Stimulated activated memory B cell treated with anti-CD40 and anti-IgM and Interleukin-4, amounts not matched to agents 10 μg/mL and 1 μg/mL and 100 μg/mL, for 72 hours (primary cell): ENCODE measurements at regions not wholly inside any gene's neighbourhood (a gene's known extent, or its start where the extent isn't known, plus 50 kb on each side); places are given as distances from the start of the nearest gene placed in this dataset.

Experiments used
- ATAC-seq: fragments of 150-1000 bp; cut with Tn5 transposase; 2 replicates; pipeline ENCODE4 v1.10.0; 2021
- H3K27ac Mint-ChIP-seq: one replicate; pipeline ENCODE4 v1.8.0; 2022; ENCODE audit warnings: mild to moderate bottlenecking, mixed read lengths
- H3K27me3 Mint-ChIP-seq: one replicate; pipeline ENCODE4 v1.8.0; 2022; ENCODE audit warnings: mixed read lengths
- H3K36me3 Mint-ChIP-seq: one replicate; pipeline ENCODE4 v1.8.0; 2022; ENCODE audit warnings: mixed read lengths
- H3K4me1 Mint-ChIP-seq: one replicate; pipeline ENCODE4 v1.8.0; 2022; ENCODE audit warnings: mixed read lengths
- H3K4me3 Mint-ChIP-seq: one replicate; pipeline ENCODE4 v1.8.0; 2022; ENCODE audit warnings: mild to moderate bottlenecking, moderate library complexity, mixed read lengths
- H3K9me3 Mint-ChIP-seq: one replicate; pipeline ENCODE4 v1.8.0; 2022; ENCODE audit warnings: mixed read lengths

DNA sequence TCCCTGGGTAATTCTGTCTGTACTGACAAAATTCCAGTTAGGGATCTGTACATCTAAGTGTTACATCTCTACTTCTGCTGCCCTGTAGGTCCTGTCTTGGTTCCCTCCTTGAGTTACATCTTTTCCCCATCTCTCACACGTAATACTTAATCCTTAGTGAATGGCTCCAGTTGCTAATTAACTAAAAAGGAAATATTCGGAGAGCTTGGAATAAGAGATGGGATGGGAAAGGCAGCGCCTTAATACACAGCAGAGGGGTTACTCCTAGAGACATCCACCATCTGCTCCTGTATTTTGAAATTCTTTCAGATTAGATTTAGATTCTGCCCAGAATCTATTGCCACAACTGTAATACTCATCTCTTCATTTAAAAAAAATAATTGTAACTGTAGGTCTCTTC, 384.0 kb downstream of the SAMD5 start:
- Mint-ChIP-seq H3K27me3 (no peaks in the 10 kb centered on the region), H3K27ac (no peak overlapping the region), H3K4me3 (no peak overlapping the region), H3K9me3 (peaks cover 3% of the 10 kb centered on the region), H3K4me1 (no peaks in the 10 kb centered on the region), H3K36me3 (no peaks in the 10 kb centered on the region)
- no peak for ATAC-seq

DNA sequence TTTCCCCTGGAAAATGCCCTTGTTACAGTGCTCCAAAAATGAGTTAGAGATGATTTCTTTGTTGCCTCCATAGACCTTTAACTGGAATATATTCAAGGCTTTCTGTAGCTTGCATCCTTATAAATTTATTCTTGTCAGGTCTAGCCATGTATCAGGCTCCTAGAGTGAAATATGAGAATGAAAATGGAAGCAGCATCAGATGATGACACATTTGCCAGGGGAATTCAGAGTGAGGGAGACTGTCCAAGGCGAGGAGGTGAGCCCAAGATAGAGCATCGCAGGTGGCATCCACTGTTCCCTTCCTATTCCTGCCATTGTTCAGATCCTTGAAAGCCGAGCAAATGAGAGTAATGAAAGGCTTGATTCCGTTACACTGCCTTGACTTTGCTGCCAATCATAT, 386.8 kb downstream of the SAMD5 start:
- ATAC-seq, result no peak
- no peak overlapping the region for H3K4me3 Mint-ChIP-seq
- no peaks in the 10 kb centered on the region for H3K27me3 Mint-ChIP-seq
- no peaks in the 10 kb centered on the region for H3K4me1 Mint-ChIP-seq
- H3K9me3 Mint-ChIP-seq, result no peaks in the 10 kb centered on the region
- H3K36me3 Mint-ChIP-seq, result no peaks in the 10 kb centered on the region
- H3K27ac Mint-ChIP-seq, result no peak overlapping the region

DNA sequence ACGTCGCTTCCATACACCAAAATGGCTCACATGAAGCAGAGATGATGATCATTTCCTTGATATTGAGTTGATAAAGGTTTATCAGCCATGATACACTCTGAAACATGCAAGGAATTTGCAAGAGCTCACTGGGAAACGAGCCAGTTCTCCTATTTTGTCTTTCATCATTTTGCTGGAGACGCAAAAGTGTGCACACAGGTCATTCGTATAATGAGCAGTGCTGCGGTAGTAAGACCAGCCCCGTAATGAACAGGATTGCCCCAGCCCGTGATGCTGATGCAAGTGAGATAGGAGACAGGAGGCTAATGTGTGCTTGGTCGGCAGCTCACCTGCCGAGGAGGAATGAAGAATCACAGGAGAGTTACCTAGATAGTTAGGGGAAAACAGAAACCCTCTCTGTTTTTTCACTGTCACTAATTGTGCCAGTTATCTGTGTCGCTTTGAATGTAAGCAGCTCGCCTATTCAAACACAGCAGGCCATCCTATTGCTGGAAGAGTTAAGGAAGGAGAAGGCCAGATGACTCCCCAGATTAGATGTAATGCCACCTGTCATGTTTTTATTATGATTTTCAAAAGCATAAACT, 391.8 kb downstream of the SAMD5 start:
- Mint-ChIP-seq H3K27ac (no peak overlapping the region), H3K4me3 (no peak overlapping the region), H3K27me3 (no peaks in the 10 kb centered on the region), H3K9me3 (no peaks in the 10 kb centered on the region), H3K36me3 (no peaks in the 10 kb centered on the region), H3K4me1 (no peaks in the 10 kb centered on the region)
- no peak for ATAC-seq

DNA sequence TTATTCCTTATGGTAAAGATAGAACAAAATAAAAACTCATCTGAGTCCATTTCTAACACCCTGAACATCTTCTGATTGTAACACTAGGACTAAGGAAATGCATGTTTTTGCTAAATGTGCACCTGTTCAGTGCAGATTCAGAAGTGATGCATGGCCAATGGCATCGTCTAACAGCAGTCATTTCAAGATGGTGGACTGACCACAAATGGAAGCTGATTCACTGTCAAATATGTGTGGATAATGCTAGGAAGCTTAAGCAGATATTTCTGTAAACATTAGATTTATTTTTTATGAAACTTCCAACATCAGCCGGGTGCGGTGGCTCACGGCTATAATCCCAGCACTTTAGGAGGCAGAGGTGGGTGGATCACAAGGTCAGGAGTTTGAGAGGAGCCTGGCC, 394.8 kb downstream of the SAMD5 start:
- no peak overlapping the region for H3K27ac Mint-ChIP-seq
- no peaks in the 10 kb centered on the region for H3K9me3 Mint-ChIP-seq
- ATAC-seq, result no peak
- no peak overlapping the region for H3K4me3 Mint-ChIP-seq
- H3K27me3 Mint-ChIP-seq, result no peaks in the 10 kb centered on the region
- no peaks in the 10 kb centered on the region for H3K4me1 Mint-ChIP-seq
- no peaks in the 10 kb centered on the region for H3K36me3 Mint-ChIP-seq

DNA sequence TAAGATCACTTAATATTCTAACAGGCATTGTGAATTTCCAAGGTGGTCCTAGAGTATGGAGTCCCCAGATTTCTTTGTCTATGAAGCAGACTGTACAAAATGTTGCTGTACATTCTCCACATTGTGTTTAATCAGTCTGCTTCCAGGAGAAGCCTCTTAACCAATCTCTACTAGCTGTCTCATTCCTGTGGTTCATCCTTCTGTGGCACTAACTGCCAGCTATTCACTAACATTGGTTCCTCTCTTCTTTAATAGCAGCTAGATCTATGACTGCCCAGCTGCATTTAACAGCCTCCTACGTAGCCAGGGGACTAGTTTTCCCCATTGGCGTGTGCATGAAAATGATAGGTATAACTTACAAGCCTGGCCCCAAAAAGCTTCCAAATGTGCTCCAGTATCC, 395.4 kb downstream of the SAMD5 start:
- Mint-ChIP-seq H3K4me3 (no peak overlapping the region), H3K4me1 (no peaks in the 10 kb centered on the region), H3K27ac (no peak overlapping the region), H3K36me3 (no peaks in the 10 kb centered on the region), H3K9me3 (no peaks in the 10 kb centered on the region), H3K27me3 (no peaks in the 10 kb centered on the region)
- ATAC-seq, result no peak

DNA sequence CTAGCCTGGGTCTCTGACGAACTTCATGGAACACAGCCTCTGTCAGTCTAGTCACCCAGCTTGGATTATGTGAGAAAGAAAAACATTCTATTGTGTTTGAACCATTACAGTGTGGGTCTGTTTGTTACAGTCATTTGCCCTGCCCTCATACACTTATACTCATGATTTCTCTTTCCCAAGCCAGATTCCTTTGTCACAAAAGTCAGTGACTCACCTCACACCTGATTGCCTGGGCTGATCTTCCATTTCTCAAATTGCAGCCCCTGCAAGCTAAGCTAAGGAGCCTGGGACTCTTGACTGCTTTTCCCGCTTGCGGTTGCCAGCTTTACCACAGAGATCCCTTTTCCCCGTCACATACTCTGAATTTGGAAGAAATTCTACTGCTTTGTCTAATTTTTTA, 395.9 kb downstream of the SAMD5 start:
- no peak overlapping the region for H3K27ac Mint-ChIP-seq
- no peak overlapping the region for H3K4me3 Mint-ChIP-seq
- no peaks in the 10 kb centered on the region for H3K9me3 Mint-ChIP-seq
- H3K27me3 Mint-ChIP-seq, result no peaks in the 10 kb centered on the region
- no peaks in the 10 kb centered on the region for H3K36me3 Mint-ChIP-seq
- ATAC-seq, result no peak
- no peaks in the 10 kb centered on the region for H3K4me1 Mint-ChIP-seq

DNA sequence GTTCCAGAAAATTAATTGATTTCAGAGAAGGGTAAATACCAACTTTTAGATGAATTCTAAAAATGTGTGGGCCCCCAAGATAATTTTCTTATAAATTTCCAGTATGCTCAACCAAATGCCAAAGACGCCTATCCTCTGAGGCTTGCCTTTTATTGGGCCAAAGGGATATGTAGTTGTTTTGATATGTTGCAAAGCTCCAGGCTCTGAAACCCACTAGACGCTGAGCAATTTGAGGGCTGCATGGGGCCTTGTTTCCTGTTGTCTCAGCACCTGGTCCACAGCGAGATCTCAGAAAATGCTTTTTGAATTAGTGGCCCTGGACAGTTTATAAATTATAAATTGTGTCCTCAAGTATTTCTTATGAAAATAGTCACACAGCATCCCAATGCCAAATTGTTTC, 397.2 kb downstream of the SAMD5 start:
- H3K9me3 Mint-ChIP-seq, result no peaks in the 10 kb centered on the region
- H3K27ac Mint-ChIP-seq, result no peak overlapping the region
- no peak for ATAC-seq
- no peak overlapping the region for H3K4me3 Mint-ChIP-seq
- H3K27me3 Mint-ChIP-seq, result no peaks in the 10 kb centered on the region
- no peaks in the 10 kb centered on the region for H3K4me1 Mint-ChIP-seq
- no peaks in the 10 kb centered on the region for H3K36me3 Mint-ChIP-seq

DNA sequence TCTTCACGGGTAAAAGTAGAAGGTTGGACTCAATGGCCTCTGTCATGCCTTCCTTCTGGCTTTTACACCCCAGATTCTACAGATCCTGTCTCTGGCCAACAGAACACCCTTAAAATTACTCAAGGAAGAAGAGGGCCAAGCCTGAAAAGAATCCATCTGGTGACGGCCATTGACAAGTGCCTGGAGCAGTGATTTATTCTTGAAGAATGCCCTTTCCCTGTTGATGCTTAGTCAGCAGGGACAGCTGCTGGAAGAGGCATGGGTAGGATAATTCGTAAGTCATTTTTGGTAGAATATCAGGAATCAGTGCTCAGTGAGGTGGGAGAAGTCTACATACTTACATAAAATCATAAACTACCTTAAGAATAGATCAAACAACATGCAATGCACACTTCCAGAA, 397.9 kb downstream of the SAMD5 start:
- H3K27ac Mint-ChIP-seq, result no peak overlapping the region
- H3K9me3 Mint-ChIP-seq, result no peaks in the 10 kb centered on the region
- ATAC-seq, result no peak
- H3K27me3 Mint-ChIP-seq, result no peaks in the 10 kb centered on the region
- H3K4me3 Mint-ChIP-seq, result no peak overlapping the region
- no peaks in the 10 kb centered on the region for H3K4me1 Mint-ChIP-seq
- H3K36me3 Mint-ChIP-seq, result no peaks in the 10 kb centered on the region

DNA sequence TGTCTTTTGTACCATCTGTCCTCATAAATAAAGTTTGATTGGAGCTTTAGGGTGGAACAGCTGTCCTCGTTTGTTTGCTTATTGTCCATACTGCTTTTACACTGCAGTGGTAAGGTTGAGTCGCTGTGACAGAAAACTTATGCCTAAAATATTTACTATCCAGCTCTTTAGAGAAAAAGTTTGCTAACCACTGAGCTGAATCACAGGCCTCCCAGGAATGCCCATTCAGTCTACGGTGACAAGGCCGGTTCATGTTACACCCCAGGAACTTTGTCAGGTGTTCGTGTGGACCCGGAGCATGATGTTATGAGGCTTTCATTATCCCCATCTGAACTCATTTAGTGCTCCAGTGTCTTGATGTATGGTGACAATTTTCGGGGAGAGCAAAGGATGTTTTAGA, 401.1 kb downstream of the SAMD5 start:
- Mint-ChIP-seq H3K27ac (no peak overlapping the region), H3K27me3 (no peaks in the 10 kb centered on the region), H3K36me3 (no peaks in the 10 kb centered on the region), H3K9me3 (no peaks in the 10 kb centered on the region), H3K4me1 (no peaks in the 10 kb centered on the region), H3K4me3 (no peak overlapping the region)
- no peak for ATAC-seq

DNA sequence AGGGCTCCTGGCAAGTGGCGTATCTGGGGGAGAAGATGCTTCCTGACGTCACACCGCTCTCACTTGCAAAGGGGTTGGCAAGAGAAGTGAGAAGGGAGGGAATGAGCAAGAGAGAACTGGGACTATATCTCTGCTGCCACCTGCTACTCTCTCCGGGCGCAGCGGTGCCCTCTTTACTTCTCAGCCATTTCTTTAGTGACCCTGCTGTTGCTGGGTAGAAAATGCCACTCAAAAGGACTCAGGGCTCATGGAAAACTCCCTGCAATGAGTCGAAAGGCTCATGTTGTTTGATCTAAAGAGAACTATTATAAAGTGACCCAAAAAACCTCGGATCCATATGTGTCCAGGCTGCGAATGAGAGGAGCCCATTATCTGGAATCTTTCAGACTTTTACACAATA, 401.8 kb downstream of the SAMD5 start:
- no peaks in the 10 kb centered on the region for H3K36me3 Mint-ChIP-seq
- no peak overlapping the region for H3K27ac Mint-ChIP-seq

DNA sequence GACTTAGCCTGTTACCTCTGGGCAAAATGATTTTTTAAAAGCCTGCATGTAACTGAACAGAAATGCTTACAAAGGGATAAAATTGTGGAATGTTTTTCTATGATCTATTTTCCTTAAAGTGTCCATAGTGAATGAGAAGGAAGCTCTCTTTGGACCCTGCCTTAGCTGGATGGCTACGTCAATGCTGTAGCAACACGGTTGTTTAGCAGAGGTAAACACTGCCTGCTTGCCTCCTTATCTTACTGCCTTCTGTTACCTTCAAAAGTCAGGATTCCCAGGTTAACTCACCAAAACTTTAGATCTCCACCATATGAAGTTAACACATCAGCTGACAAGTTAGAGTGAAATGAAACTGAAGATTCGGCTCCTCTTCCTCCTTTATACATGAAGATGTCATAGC, 402.6 kb downstream of the SAMD5 start:
- H3K4me3 Mint-ChIP-seq, result no peak overlapping the region
- H3K36me3 Mint-ChIP-seq, result no peaks in the 10 kb centered on the region
- no peaks in the 10 kb centered on the region for H3K4me1 Mint-ChIP-seq
- no peaks in the 10 kb centered on the region for H3K27me3 Mint-ChIP-seq
- H3K9me3 Mint-ChIP-seq, result no peaks in the 10 kb centered on the region
- no peak overlapping the region for H3K27ac Mint-ChIP-seq
- ATAC-seq, result no peak

More for the DNA sequence above, 401.8 kb downstream of the SAMD5 start:
- Mint-ChIP-seq H3K9me3 (no peaks in the 10 kb centered on the region), H3K4me3 (no peak overlapping the region), H3K27me3 (no peaks in the 10 kb centered on the region), H3K4me1 (no peaks in the 10 kb centered on the region)
- no peak for ATAC-seq

DNA sequence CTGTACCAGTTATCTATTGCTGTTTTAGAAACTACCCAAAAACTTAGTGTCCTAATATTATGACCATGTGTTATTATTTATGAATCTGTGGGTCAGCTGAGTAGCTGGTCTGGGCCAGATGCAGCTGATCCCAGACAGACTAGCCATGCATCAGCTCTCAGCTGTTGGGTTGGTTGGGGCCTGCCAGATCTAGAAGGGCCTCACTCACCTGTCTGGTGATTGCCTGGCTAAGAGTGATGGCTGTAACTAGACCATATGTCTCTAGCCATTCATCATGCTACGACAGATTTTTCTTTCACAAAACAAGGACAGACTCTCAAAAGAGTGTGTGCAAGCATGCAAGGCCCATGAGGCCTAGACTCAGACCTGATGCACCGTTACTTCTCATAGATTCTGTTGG, 403.2 kb downstream of the SAMD5 start:
- Mint-ChIP-seq H3K27ac (no peak overlapping the region), H3K4me3 (no peak overlapping the region), H3K36me3 (no peaks in the 10 kb centered on the region), H3K4me1 (no peaks in the 10 kb centered on the region), H3K9me3 (no peaks in the 10 kb centered on the region), H3K27me3 (no peaks in the 10 kb centered on the region)
- peak; percentile 29 for ATAC-seq

DNA sequence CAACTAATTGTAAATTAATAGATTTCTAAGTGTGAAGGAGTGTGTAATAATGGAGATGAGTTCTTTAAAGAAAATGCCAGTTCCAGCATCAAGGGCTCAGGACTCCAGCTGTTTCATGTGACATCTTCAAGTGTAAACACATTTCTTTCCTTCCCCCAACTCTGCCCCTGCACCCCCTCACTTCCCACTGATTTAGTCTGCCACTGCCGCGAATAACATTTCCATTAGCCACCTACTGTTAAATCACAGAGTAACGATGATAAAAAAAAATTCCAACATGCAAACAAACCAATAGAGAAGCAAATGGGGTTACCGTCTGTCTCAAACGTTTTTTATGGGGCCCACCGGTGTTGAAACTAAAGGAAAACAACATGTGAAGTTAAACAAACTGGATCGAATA, 414.3 kb downstream of the SAMD5 start:
- Mint-ChIP-seq H3K36me3 (no peaks in the 10 kb centered on the region), H3K4me1 (no peaks in the 10 kb centered on the region), H3K9me3 (peaks cover 11% of the 10 kb centered on the region), H3K27ac (no peak overlapping the region), H3K27me3 (no peaks in the 10 kb centered on the region), H3K4me3 (no peak overlapping the region)
- ATAC-seq, result no peak

DNA sequence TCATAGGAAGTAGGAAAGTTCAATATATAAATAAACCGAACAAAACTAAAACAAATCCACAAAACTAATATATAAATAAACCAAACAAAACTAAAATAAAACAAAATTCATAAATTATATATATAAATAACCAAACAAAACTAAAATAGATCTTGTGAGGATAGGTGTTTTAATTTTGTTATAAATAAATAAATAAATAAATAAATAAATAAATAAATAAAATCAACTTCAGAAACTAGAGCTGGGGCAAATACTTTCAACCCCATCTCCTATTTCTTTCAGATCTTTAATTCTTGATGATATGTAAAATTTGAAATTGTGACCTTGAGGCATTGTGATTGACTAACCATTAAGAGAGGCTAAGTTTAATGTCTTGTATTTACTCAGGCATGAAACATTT, 416.1 kb downstream of the SAMD5 start:
- H3K27ac Mint-ChIP-seq, result no peak overlapping the region
- no peaks in the 10 kb centered on the region for H3K27me3 Mint-ChIP-seq
- no peak for ATAC-seq
- H3K36me3 Mint-ChIP-seq, result no peaks in the 10 kb centered on the region
- H3K9me3 Mint-ChIP-seq, result peaks cover 16% of the 10 kb centered on the region
- H3K4me1 Mint-ChIP-seq, result no peaks in the 10 kb centered on the region
- no peak overlapping the region for H3K4me3 Mint-ChIP-seq

DNA sequence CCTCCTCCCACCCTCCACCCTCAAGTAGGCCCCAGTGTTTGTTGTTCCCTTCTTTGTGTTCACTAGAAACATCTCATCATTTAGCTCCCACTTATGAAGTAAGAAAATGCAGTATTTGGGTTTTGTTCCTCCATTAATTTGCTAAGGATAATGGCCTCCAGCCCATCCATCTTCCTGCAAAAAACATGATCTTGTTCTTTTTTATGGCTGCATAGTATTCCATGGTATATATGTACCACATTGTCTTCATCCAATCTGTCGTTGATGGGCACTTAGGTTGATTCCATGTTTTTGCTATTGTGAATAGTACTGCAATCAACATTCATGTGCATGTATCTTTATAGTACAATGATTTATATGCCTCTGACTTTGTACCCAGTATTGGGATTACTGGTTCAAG, 416.8 kb upstream of the SASH1 start:
- Mint-ChIP-seq H3K27me3 (no peaks in the 10 kb centered on the region), H3K36me3 (no peaks in the 10 kb centered on the region), H3K4me3 (no peak overlapping the region), H3K9me3 (peaks cover 16% of the 10 kb centered on the region), H3K27ac (no peak overlapping the region), H3K4me1 (no peaks in the 10 kb centered on the region)
- ATAC-seq, result no peak

DNA sequence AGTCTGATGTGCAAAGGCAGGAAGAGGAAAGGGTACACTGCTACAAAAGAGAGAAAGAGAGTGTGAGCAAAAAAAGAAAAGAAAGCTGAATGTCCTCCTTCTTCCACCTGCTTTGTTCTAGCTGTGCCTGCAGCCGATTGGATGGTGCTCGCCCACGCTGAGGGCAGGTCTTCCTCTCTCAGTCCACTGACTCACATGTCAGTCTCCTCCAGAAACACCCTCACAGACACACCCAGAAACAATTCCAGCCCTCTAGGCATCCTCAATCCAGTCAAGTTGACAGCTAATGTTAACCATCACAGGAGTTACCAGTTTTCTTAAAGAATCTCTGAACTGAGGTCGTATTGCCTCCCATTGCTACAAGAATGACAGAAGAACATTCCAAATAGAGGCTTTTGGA, 411.9 kb upstream of the SASH1 start:
- Mint-ChIP-seq H3K9me3 (peaks cover 16% of the 10 kb centered on the region), H3K4me3 (no peak overlapping the region), H3K36me3 (no peaks in the 10 kb centered on the region), H3K27ac (no peak overlapping the region), H3K27me3 (no peaks in the 10 kb centered on the region), H3K4me1 (no peaks in the 10 kb centered on the region)
- no peak for ATAC-seq

DNA sequence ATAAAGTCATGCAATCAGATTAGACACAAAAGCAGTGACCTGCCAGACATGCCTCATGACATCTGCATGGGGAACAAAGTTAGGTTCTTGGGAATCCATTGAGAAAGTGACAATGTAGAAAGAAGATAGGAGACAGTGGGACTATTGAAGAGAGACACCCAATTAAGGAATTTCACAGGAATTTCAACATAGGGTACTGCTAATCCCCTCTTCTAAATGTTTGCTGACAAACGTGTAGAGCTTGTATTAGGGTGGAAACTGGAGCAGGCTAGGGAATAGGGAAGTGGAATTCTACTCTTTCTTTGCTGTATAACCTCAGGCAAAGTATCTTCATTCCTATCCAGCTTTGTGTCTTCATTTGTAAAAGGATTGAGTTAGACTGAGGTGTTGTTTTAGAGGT, 409.4 kb upstream of the SASH1 start:
- Mint-ChIP-seq H3K4me1 (no peaks in the 10 kb centered on the region), H3K27ac (no peak overlapping the region), H3K9me3 (peaks cover 11% of the 10 kb centered on the region), H3K4me3 (no peak overlapping the region), H3K27me3 (no peaks in the 10 kb centered on the region), H3K36me3 (no peaks in the 10 kb centered on the region)
- no peak for ATAC-seq
